Globus pallidus (tissue), 1 donor: ENCODE measurements at regions not wholly inside any gene's neighbourhood (a gene's known extent, or its start where the extent isn't known, plus 50 kb on each side); places are given as distances from the start of the nearest gene placed in this dataset.
"Not testable (repeated sequence)": the region's sequence is repeated elsewhere in the genome, so short reads cannot be mapped to it uniquely, and the experiment has no call there.

ENCODE experiments used
- DNase-seq: peaks from one replicate; pipeline ENCODE4 v3.0.0-alpha.2; 2015; ENCODE audit warnings: low spot score

- no peak for DNase-seq
Observed at GRCh38 chr1:101550581-101550980, 313.8 kb downstream of the S1PR1 start.

GRCh38 chr1:101566883-101567538, 330.2 kb downstream of the S1PR1 start:
- DNase-seq, result no peak

GRCh38 chr1:101567582-101568189, 330.9 kb downstream of the S1PR1 start:
- no peak for DNase-seq

GRCh38 chr1:101587741-101588140, 350.9 kb downstream of the S1PR1 start:
- no peak for DNase-seq

- DNase-seq, result no peak
Observed at GRCh38 chr1:101588677-101589076, 351.9 kb downstream of the S1PR1 start.

- DNase-seq, result no peak
Observed at GRCh38 chr1:101592845-101593244, 356.0 kb downstream of the S1PR1 start.

- no peak for DNase-seq
Observed at GRCh38 chr1:101595881-101596374, 359.1 kb downstream of the S1PR1 start.

- not testable (repeated sequence) for DNase-seq
Observed at GRCh38 chr1:101600615-101601014, 363.8 kb downstream of the S1PR1 start.

GRCh38 chr1:101603726-101604125, 366.9 kb downstream of the S1PR1 start:
- no peak for DNase-seq

- DNase-seq, result no peak
Observed at GRCh38 chr1:101605878-101606277, 369.1 kb downstream of the S1PR1 start.

GRCh38 chr1:101613546-101613945, 376.7 kb downstream of the S1PR1 start:
- DNase-seq, result no peak

GRCh38 chr1:101618900-101619299, 377.8 kb downstream of the OLFM3 start:
- DNase-seq, result no peak

GRCh38 chr1:101632548-101633272, 364.0 kb downstream of the OLFM3 start:
- no peak for DNase-seq

- DNase-seq, result no peak
Observed at GRCh38 chr1:101645810-101646209, 350.9 kb downstream of the OLFM3 start.

- no peak for DNase-seq
Observed at GRCh38 chr1:101652484-101652883, 344.2 kb downstream of the OLFM3 start.

GRCh38 chr1:101653482-101653946, 343.2 kb downstream of the OLFM3 start:
- DNase-seq, result no peak

GRCh38 chr1:101664726-101665125, 332.0 kb downstream of the OLFM3 start:
- DNase-seq, result no peak

- no peak for DNase-seq
Observed at GRCh38 chr1:101667761-101668160, 329.0 kb downstream of the OLFM3 start.

GRCh38 chr1:101683136-101683535, 313.6 kb downstream of the OLFM3 start:
- no peak for DNase-seq

GRCh38 chr1:101683561-101683960, 313.2 kb downstream of the OLFM3 start:
- DNase-seq, result no peak

- DNase-seq, result no peak
Observed at GRCh38 chr1:101697072-101697471, 299.7 kb downstream of the OLFM3 start.

GRCh38 chr1:101698681-101699080, 298.0 kb downstream of the OLFM3 start:
- DNase-seq, result no peak

GRCh38 chr1:101704895-101705294, 291.8 kb downstream of the OLFM3 start:
- no peak for DNase-seq
